CD4-positive, CD25-positive, alpha-beta regulatory T cell (primary cell): ENCODE measurements at regions not wholly inside any gene's neighbourhood (a gene's known extent, or its start where the extent isn't known, plus 50 kb on each side); places are given as distances from the start of the nearest gene placed in this dataset.
A peak's percentile ranks its signal among the peaks of the same experiment; 100 is the strongest.
"Not testable (repeated sequence)": the region's sequence is repeated elsewhere in the genome, so short reads cannot be mapped to it uniquely, and the experiment has no call there.

Source experiments
- ATAC-seq, 2 donors: fragments of 150-1000 bp; cut with Tn5 transposase; one replicate each; pipeline ENCODE4 v1.10.0; 2021; ENCODE audit warnings: low read depth in 2 of 2, moderate number of reproducible peaks in 2 of 2, moderate library complexity in 1 of 2
- DNase-seq, 3 donors: peaks; one replicate each; pipeline versions ENCODE4 v3.0.0 to v3.0.0-alpha.2; 2012 to 2022; ENCODE audit warnings: mixed read lengths in 1 of 3
- H3K27ac ChIP-seq: one replicate; pipeline ENCODE4 v1.7.0; 2013; ENCODE audit warnings: mild to moderate bottlenecking, low read length; ENCODE audit not compliant: insufficient read depth, poor library complexity, severe bottlenecking
- H3K27me3 ChIP-seq: one replicate; pipeline ENCODE4 v1.7.0; 2013; ENCODE audit warnings: low read length; ENCODE audit not compliant: control insufficient read depth, insufficient read depth
- H3K36me3 ChIP-seq: one replicate; pipeline ENCODE4 v1.7.0; 2013; ENCODE audit warnings: mild to moderate bottlenecking, low read length, moderate library complexity; ENCODE audit not compliant: control insufficient read depth, insufficient read depth
- H3K4me1 ChIP-seq: 2 replicates; pipeline ENCODE4 v1.7.0; 2013; ENCODE audit warnings: mild to moderate bottlenecking, low read length; ENCODE audit not compliant: insufficient read depth, control insufficient read depth, poor library complexity, severe bottlenecking
- H3K4me3 ChIP-seq: one replicate; pipeline ENCODE4 v1.7.0; 2013; ENCODE audit warnings: low read depth, mild to moderate bottlenecking, low read length, moderate library complexity
- H3K9me3 ChIP-seq, 2 experiments: 1 replicate in 1 of 2; 2 replicates in 1 of 2; pipeline ENCODE4 v1.7.0; 2013; ENCODE audit warnings: low read length in 2 of 2, mild to moderate bottlenecking in 1 of 2, moderate library complexity in 1 of 2; ENCODE audit not compliant: control insufficient read depth in 2 of 2
- H3K27ac Mint-ChIP-seq, 3 donors: one replicate each; pipeline ENCODE4 v1.8.0; 2020 to 2022; ENCODE audit warnings: mild to moderate bottlenecking in 3 of 3, mixed read lengths in 3 of 3, moderate library complexity in 2 of 3
- H3K27me3 Mint-ChIP-seq: one replicate; pipeline ENCODE4 v1.8.0; 2022; ENCODE audit warnings: mild to moderate bottlenecking, mixed read lengths
- H3K36me3 Mint-ChIP-seq: one replicate; pipeline ENCODE4 v1.8.0; 2020; ENCODE audit warnings: mixed read lengths
- H3K4me1 Mint-ChIP-seq, 4 donors: one replicate each; pipeline ENCODE4 v1.8.0; 2020 to 2022; ENCODE audit warnings: mixed read lengths in 4 of 4, mild to moderate bottlenecking in 1 of 4
- H3K4me3 Mint-ChIP-seq, 4 donors: one replicate each; pipeline ENCODE4 v1.8.0; 2020 to 2022; ENCODE audit warnings: mild to moderate bottlenecking in 4 of 4, mixed read lengths in 4 of 4, moderate library complexity in 3 of 4
- H3K9me3 Mint-ChIP-seq, 7 donors: one replicate each; pipeline ENCODE4 v1.8.0; 2020 to 2022; ENCODE audit warnings: mixed read lengths in 7 of 7, mild to moderate bottlenecking in 3 of 7, moderate library complexity in 2 of 7

- H3K27ac Mint-ChIP-seq, ATAC-seq, H3K36me3 Mint-ChIP-seq, DNase-seq, H3K4me3 ChIP-seq, H3K9me3 ChIP-seq, H3K27ac ChIP-seq, H3K36me3 ChIP-seq: not testable (repeated sequence)
- peak overlapping the region; percentile 3 to 73 (median 35) for H3K4me3 Mint-ChIP-seq
- Histone ChIP-seq H3K27me3 (peaks cover 19% of the 10 kb centered on the region), H3K4me1 (peaks cover 38% of the 10 kb centered on the region)
- H3K4me1 Mint-ChIP-seq, result peaks cover 8 to 39% (median 28%) of the 10 kb centered on the region in 4 donors
- H3K27me3 Mint-ChIP-seq, result peaks cover 66% of the 10 kb centered on the region
- H3K9me3 Mint-ChIP-seq, result peaks cover 0 to 16% (median 3%) of the 10 kb centered on the region in 7 donors
Measured at GRCh38 chr9:62803099-62803498, 1613.3 kb downstream of the SPATA31A7 start.

- not testable (repeated sequence) for ATAC-seq, DNase-seq, H3K9me3 ChIP-seq, H3K36me3 ChIP-seq, H3K4me3 ChIP-seq, H3K27ac Mint-ChIP-seq, H3K27ac ChIP-seq, H3K36me3 Mint-ChIP-seq
- peaks cover 8 to 32% (median 23%) of the 10 kb centered on the region in 4 donors for H3K4me1 Mint-ChIP-seq
- H3K27me3 ChIP-seq, result peaks cover 12% of the 10 kb centered on the region
- H3K9me3 Mint-ChIP-seq, result peaks cover 0 to 12% (median 3%) of the 10 kb centered on the region in 7 donors
- H3K4me1 ChIP-seq, result peaks cover 31% of the 10 kb centered on the region
- H3K27me3 Mint-ChIP-seq, result peaks cover 70% of the 10 kb centered on the region
- peak overlapping the region in 1 of 4 donors; percentile 1 for H3K4me3 Mint-ChIP-seq
Measured at GRCh38 chr9:62804314-62804713, 1614.5 kb downstream of the SPATA31A7 start.

GRCh38 chr9:62807424-62807823 is 1617.6 kb downstream of the SPATA31A7 start:
- not testable (repeated sequence) for H3K27ac Mint-ChIP-seq, H3K4me1 ChIP-seq, H3K4me3 ChIP-seq, H3K36me3 ChIP-seq, H3K9me3 ChIP-seq, H3K36me3 Mint-ChIP-seq, H3K9me3 Mint-ChIP-seq, H3K27ac ChIP-seq, H3K4me1 Mint-ChIP-seq, H3K4me3 Mint-ChIP-seq, ATAC-seq, H3K27me3 ChIP-seq, DNase-seq
- H3K27me3 Mint-ChIP-seq, result peaks cover 49% of the 10 kb centered on the region

- not testable (repeated sequence) for H3K4me1 Mint-ChIP-seq, H3K9me3 Mint-ChIP-seq, H3K36me3 Mint-ChIP-seq, H3K27ac ChIP-seq, H3K4me3 Mint-ChIP-seq, H3K27me3 ChIP-seq, H3K36me3 ChIP-seq, DNase-seq, H3K4me1 ChIP-seq, H3K27ac Mint-ChIP-seq, H3K9me3 ChIP-seq, ATAC-seq, H3K4me3 ChIP-seq
- peaks cover 42% of the 10 kb centered on the region for H3K27me3 Mint-ChIP-seq
Measured at GRCh38 chr9:62808081-62808480, 1618.2 kb downstream of the SPATA31A7 start.

GRCh38 chr9:62810318-62810717 is 1620.5 kb downstream of the SPATA31A7 start:
- not testable (repeated sequence) for H3K9me3 Mint-ChIP-seq, H3K36me3 Mint-ChIP-seq, ATAC-seq, H3K27ac Mint-ChIP-seq, H3K4me1 Mint-ChIP-seq, H3K9me3 ChIP-seq, H3K36me3 ChIP-seq, DNase-seq, H3K4me3 Mint-ChIP-seq, H3K4me3 ChIP-seq, H3K27me3 ChIP-seq, H3K4me1 ChIP-seq, H3K27ac ChIP-seq
- peaks cover 41% of the 10 kb centered on the region for H3K27me3 Mint-ChIP-seq

GRCh38 chr9:62810811-62811315 is 1621.0 kb downstream of the SPATA31A7 start:
- not testable (repeated sequence) for H3K4me1 ChIP-seq, H3K4me1 Mint-ChIP-seq, DNase-seq, H3K9me3 ChIP-seq, H3K9me3 Mint-ChIP-seq, H3K27ac ChIP-seq, H3K4me3 Mint-ChIP-seq, H3K36me3 Mint-ChIP-seq, ATAC-seq, H3K27ac Mint-ChIP-seq, H3K4me3 ChIP-seq, H3K36me3 ChIP-seq, H3K27me3 ChIP-seq
- H3K27me3 Mint-ChIP-seq, result peaks cover 35% of the 10 kb centered on the region

GRCh38 chr9:62815436-62815835 is 1625.6 kb downstream of the SPATA31A7 start:
- not testable (repeated sequence) for H3K27ac ChIP-seq, H3K27ac Mint-ChIP-seq, H3K9me3 ChIP-seq, H3K4me3 Mint-ChIP-seq, DNase-seq, H3K36me3 Mint-ChIP-seq, H3K36me3 ChIP-seq, H3K27me3 ChIP-seq, H3K4me1 ChIP-seq, H3K4me1 Mint-ChIP-seq, H3K4me3 ChIP-seq, ATAC-seq
- peaks cover 0 to 15% (median 7%) of the 10 kb centered on the region in 7 donors for H3K9me3 Mint-ChIP-seq
- H3K27me3 Mint-ChIP-seq, result peaks cover 23% of the 10 kb centered on the region

- H3K36me3 Mint-ChIP-seq, H3K4me1 Mint-ChIP-seq, ATAC-seq: not testable (repeated sequence)
Measured at GRCh38 chr9:62816331-62816730, 1626.5 kb downstream of the SPATA31A7 start.

More at GRCh38 chr9:62816331-62816730, 1626.5 kb downstream of the SPATA31A7 start:
- not testable (repeated sequence) for DNase-seq, H3K27ac ChIP-seq, H3K4me3 ChIP-seq, H3K36me3 ChIP-seq, H3K9me3 ChIP-seq, H3K27ac Mint-ChIP-seq, H3K4me1 ChIP-seq, H3K4me3 Mint-ChIP-seq, H3K27me3 ChIP-seq
- H3K27me3 Mint-ChIP-seq, result peaks cover 23% of the 10 kb centered on the region
- peaks cover 0 to 15% (median 7%) of the 10 kb centered on the region in 7 donors for H3K9me3 Mint-ChIP-seq
